ENCODE measurements at regions not wholly inside any gene's neighbourhood (a gene's known extent, or its start where the extent isn't known, plus 50 kb on each side); places are given as distances from the start of the nearest gene placed in this dataset.
"Not testable (repeated sequence)": the region's sequence is repeated elsewhere in the genome, so short reads cannot be mapped to it uniquely, and the experiment has no call there.

DNA sequence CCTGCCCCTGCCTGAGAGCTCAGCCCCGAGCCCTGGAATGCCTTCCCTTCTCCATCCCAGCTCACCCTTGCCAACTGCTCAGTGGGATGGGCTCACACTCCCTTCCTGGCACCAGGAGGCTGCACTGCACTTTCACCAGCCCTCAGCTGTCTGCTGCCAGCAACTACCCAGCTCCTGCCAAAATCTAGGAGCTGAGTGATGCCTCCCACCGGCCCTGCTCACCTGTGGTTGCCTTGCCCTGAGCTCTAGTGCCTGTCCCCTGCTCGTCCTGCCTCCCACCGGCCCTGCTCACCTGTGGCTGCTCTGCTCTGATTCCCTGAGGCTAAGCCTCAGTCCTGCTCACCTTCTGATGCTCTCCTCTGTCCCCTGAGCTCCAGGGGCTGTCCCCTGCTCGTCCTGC, 119.8 kb downstream of the TMEM121 start (continued):
- TF ChIP-seq ZNF114 (CRISPR knock-in tag; IDR thresholded peaks at IDR 0.05) = no peak
- no peak for TF ChIP-seq STAT1 (IDR thresholded peaks at IDR 0.05; ENCODE audit: unreplicated experiment)
- no peak for TF ChIP-seq CREB1 (CRISPR knock-in tag; IDR thresholded peaks at IDR 0.05; ENCODE audit: low read depth)
- no peak for TF ChIP-seq JUNB (IDR thresholded peaks at IDR 0.05; ENCODE audit: unreplicated experiment)
- TF ChIP-seq POLR2AphosphoS5 (IDR thresholded peaks at IDR 0.05; ENCODE audit: low read depth) = no peak
- TF ChIP-seq, protein P1, sequence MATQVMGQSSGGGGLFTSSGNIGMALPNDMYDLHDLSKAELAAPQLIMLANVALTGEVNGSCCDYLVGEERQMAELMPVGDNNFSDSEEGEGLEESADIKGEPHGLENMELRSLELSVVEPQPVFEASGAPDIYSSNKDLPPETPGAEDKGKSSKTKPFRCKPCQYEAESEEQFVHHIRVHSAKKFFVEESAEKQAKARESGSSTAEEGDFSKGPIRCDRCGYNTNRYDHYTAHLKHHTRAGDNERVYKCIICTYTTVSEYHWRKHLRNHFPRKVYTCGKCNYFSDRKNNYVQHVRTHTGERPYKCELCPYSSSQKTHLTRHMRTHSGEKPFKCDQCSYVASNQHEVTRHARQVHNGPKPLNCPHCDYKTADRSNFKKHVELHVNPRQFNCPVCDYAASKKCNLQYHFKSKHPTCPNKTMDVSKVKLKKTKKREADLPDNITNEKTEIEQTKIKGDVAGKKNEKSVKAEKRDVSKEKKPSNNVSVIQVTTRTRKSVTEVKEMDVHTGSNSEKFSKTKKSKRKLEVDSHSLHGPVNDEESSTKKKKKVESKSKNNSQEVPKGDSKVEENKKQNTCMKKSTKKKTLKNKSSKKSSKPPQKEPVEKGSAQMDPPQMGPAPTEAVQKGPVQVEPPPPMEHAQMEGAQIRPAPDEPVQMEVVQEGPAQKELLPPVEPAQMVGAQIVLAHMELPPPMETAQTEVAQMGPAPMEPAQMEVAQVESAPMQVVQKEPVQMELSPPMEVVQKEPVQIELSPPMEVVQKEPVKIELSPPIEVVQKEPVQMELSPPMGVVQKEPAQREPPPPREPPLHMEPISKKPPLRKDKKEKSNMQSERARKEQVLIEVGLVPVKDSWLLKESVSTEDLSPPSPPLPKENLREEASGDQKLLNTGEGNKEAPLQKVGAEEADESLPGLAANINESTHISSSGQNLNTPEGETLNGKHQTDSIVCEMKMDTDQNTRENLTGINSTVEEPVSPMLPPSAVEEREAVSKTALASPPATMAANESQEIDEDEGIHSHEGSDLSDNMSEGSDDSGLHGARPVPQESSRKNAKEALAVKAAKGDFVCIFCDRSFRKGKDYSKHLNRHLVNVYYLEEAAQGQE (IDR thresholded peaks at IDR 0.05; ENCODE audit: unreplicated experiment) = no peak
- no peak for TF ChIP-seq ETS1 (IDR thresholded peaks at IDR 0.05)
- TF ChIP-seq EZH2 (IDR thresholded peaks at IDR 0.05; ENCODE audit: low read depth, unreplicated experiment) = no peak

- H3K79me2 ChIP-seq (replicated peaks; ENCODE audit: insufficient read depth); H3K27me3 ChIP-seq (ENCODE audit: insufficient read depth); H3K36me3 ChIP-seq (ENCODE audit: insufficient read depth); H4K20me1 ChIP-seq (replicated peaks; ENCODE audit: insufficient read depth); H3K4me2 ChIP-seq; H3K9me2 ChIP-seq (ENCODE audit: insufficient read depth); H3K4me3 Mint-ChIP-seq; ATAC-seq; DNase-seq (ENCODE audit: low spot score); H3K4me1 Mint-ChIP-seq; H3K27ac Mint-ChIP-seq; H3K27me3 Mint-ChIP-seq (ENCODE audit: insufficient read depth, low read depth, poor library complexity); H3K4me1 ChIP-seq (ENCODE audit: insufficient read depth); H2AFZ ChIP-seq; H3K27ac ChIP-seq (ENCODE audit: low read depth); H3K4me3 ChIP-seq: not testable (repeated sequence)
- H3F3A ChIP-seq (replicated peaks; ENCODE audit: low read depth) = peaks cover 10% of the 10 kb centered on the region
- peaks cover 40% of the 10 kb centered on the region for H3K36me3 Mint-ChIP-seq (ENCODE audit: low read depth)
- H3K9me3 Mint-ChIP-seq = peaks cover 73% of the 10 kb centered on the region
Measured at GRCh38 chr14:105646711-105647281, 120.4 kb downstream of the TMEM121 start.

GRCh38 chr14:105647426-105647783, 121.0 kb downstream of the TMEM121 start:
- H3K27ac ChIP-seq (ENCODE audit: low read depth); H3K36me3 ChIP-seq (ENCODE audit: insufficient read depth); H3K27ac Mint-ChIP-seq; H3K27me3 ChIP-seq (ENCODE audit: insufficient read depth); H3K4me3 ChIP-seq; H3K79me2 ChIP-seq (replicated peaks; ENCODE audit: insufficient read depth); H2AFZ ChIP-seq; H3K9me2 ChIP-seq (ENCODE audit: insufficient read depth); H3K27me3 Mint-ChIP-seq (ENCODE audit: insufficient read depth, low read depth, poor library complexity); H3K4me1 Mint-ChIP-seq; DNase-seq (ENCODE audit: low spot score); H4K20me1 ChIP-seq (replicated peaks; ENCODE audit: insufficient read depth); H3K4me1 ChIP-seq (ENCODE audit: insufficient read depth); ATAC-seq; H3K4me3 Mint-ChIP-seq; H3K4me2 ChIP-seq: not testable (repeated sequence)
- peaks cover 75% of the 10 kb centered on the region for H3K9me3 Mint-ChIP-seq
- peaks cover 41% of the 10 kb centered on the region for H3K36me3 Mint-ChIP-seq (ENCODE audit: low read depth)
- peaks cover 10% of the 10 kb centered on the region for H3F3A ChIP-seq (replicated peaks; ENCODE audit: low read depth)
